ENCODE measurements at regions not wholly inside any gene's neighbourhood (a gene's known extent, or its start where the extent isn't known, plus 50 kb on each side); places are given as distances from the start of the nearest gene placed in this dataset.

- DNase-seq (ENCODE audit: low read depth in 1 of 2, low spot score in 2 of 2) (no peak), FAIRE-seq (no peak)
- POLR2A ChIA-PET (ENCODE audit: partially characterized antibody): interaction anchor here (1.3 kb wide), 1 partner anchor 37 kb away, joined by 3 read pairs; no protein-coding TSS in a partner anchor
- H3K56ac ChIP-seq (replicated peaks; ENCODE audit: insufficient read length, low read depth, low read length): no peak overlapping the region
- no peak overlapping the region for H4K5ac ChIP-seq (ENCODE audit: insufficient read length, low read depth, low read length)
- H3K18ac ChIP-seq (ENCODE audit: extremely low read depth, low read length): no peak overlapping the region
- H4K91ac ChIP-seq (replicated peaks; ENCODE audit: insufficient read length, low read length): peak overlapping the region; percentile 85
- no peak overlapping the region for H2BK20ac ChIP-seq (ENCODE audit: low read length)
- H2BK12ac ChIP-seq (ENCODE audit: low read depth, low read length): 0 out of 2 replicates have a peak overlapping the region, but pooled peaks have one; percentile 22
- no peak overlapping the region for H3K14ac ChIP-seq (ENCODE audit: insufficient read length)
- no peak overlapping the region for H2AK5ac ChIP-seq (ENCODE audit: low read depth, low read length)
- no peaks in the 10 kb centered on the region for H3K36me3 ChIP-seq (ENCODE audit: control insufficient read depth in 2 of 4, insufficient read depth in 4 of 4, low read length in 3 of 4)
- no peaks in the 10 kb centered on the region for H3K27me3 ChIP-seq (replicated peaks in 1 of 4; ENCODE audit: control insufficient read depth in 3 of 4, extremely low read depth in 1 of 4, insufficient read depth in 3 of 4, low read length in 3 of 4)
- peak overlapping the region; percentile 53 for H3K4ac ChIP-seq (replicated peaks; ENCODE audit: insufficient read length, low read depth, low read length)
- no peak overlapping the region for H3K4me3 ChIP-seq (ENCODE audit: extremely low read depth in 1 of 4, insufficient read depth in 2 of 4, low read depth in 3 of 4, low read length in 4 of 4)
- no peak overlapping the region for H2BK5ac ChIP-seq (ENCODE audit: low read depth, low read length)
- no peak overlapping the region for H3K23ac ChIP-seq (ENCODE audit: insufficient read length)
- CTCF ChIA-PET (ENCODE audit: partially characterized antibody): no interaction called here
- no peaks in the 10 kb centered on the region for H4K20me1 ChIP-seq (replicated peaks in 1 of 2; ENCODE audit: control insufficient read depth in 1 of 2, insufficient read depth in 2 of 2, low read length in 2 of 2)
- H3K27ac ChIP-seq (ENCODE audit: low read depth, low read length): no peak overlapping the region
- peaks cover 0 to 4% (median 2%) of the 10 kb centered on the region in 4 experiments; a peak in 3 of 7 replicates for H3K4me1 ChIP-seq (replicated peaks in 1 of 4; ENCODE audit: control insufficient read depth in 3 of 4, insufficient read depth in 4 of 4, low read length in 3 of 4)
- 88% methylated on average over 18 of the region's 18 CpGs; no CpG with 5 or more reads in 1 of the 2 experiments for WGBS, 2 experiments (ENCODE audit: extremely low coverage in 1 of 2, insufficient coverage in 1 of 2, insufficient read length in 1 of 2, insufficient replicate concordance in 2 of 2, low coverage in 1 of 2, low lambda C conversion rate in 2 of 2, missing lambda C conversion rate in 1 of 2)
- H2BK15ac ChIP-seq (ENCODE audit: low read length): no peak overlapping the region
- no peaks in the 10 kb centered on the region for H3K23me2 ChIP-seq (ENCODE audit: low read depth, low read length)
- H3K4me2 ChIP-seq (ENCODE audit: insufficient read depth in 1 of 2, low read depth in 2 of 2, low read length in 2 of 2): no peak overlapping the region
- H4K8ac ChIP-seq (ENCODE audit: extremely low read depth, insufficient read depth, low read length): no peak overlapping the region
- no peak for TF ChIP-seq HDAC2 (IDR thresholded peaks at IDR 0.05; ENCODE audit: borderline replicate concordance in 1 of 2, low read depth in 2 of 2, low read length in 2 of 2)
- no peak for TF ChIP-seq EZH2 (IDR thresholded peaks at IDR 0.05; ENCODE audit: low read depth, low read length, severe bottlenecking)
- no peak for TF ChIP-seq TAF1 (IDR thresholded peaks at IDR 0.05; ENCODE audit: low read depth, low read length)
- no peak for TF ChIP-seq KDM4A (IDR thresholded peaks at IDR 0.05; ENCODE audit: low read depth, low read length, severe bottlenecking)
- no peak for TF ChIP-seq ATF2 (IDR thresholded peaks at IDR 0.05; ENCODE audit: low read length)
- TF ChIP-seq USF2 (IDR thresholded peaks at IDR 0.05; ENCODE audit: low read length): no peak
- no peak overlapping the region for H3K9ac ChIP-seq (replicated peaks in 1 of 4; ENCODE audit: extremely low read depth in 1 of 4, low read depth in 3 of 4, low read length in 3 of 4)
- H2BK120ac ChIP-seq (replicated peaks; ENCODE audit: low read depth, low read length): peak overlapping the region; percentile 43
- H3K79me2 ChIP-seq (ENCODE audit: control insufficient read depth in 1 of 2, insufficient read depth in 2 of 2, low read length in 2 of 2): no peaks in the 10 kb centered on the region
- H2AFZ ChIP-seq (ENCODE audit: low read length): no peak overlapping the region
- H3K79me1 ChIP-seq (ENCODE audit: low read depth, low read length): no peaks in the 10 kb centered on the region
- no peaks in the 10 kb centered on the region for H3K9me3 ChIP-seq (ENCODE audit: insufficient read depth in 2 of 2, low read depth in 1 of 2, low read length in 1 of 2)
Observed at GRCh38 chr4:185879666-185880312, 67.8 kb upstream of the SORBS2 start.

Measured in H1 (cell line).